GM23248 (cell line): ENCODE measurements at regions not wholly inside any gene's neighbourhood (a gene's known extent, or its start where the extent isn't known, plus 50 kb on each side); places are given as distances from the start of the nearest gene placed in this dataset.

ENCODE experiments used
- DNase-seq: peaks from one replicate; pipeline ENCODE4 v3.0.0-alpha.2; 2015
- H2AFZ ChIP-seq: fragments of 200-600 bp; sonication (generic); 2 replicates; pipeline ENCODE4 v1.6.1; 2016; ENCODE audit warnings: antibody characterized with exemption
- H3F3A ChIP-seq: fragments of 200-600 bp; sonication (generic); 2 replicates; pipeline ENCODE4 v1.6.1; 2016; ENCODE audit warnings: mild to moderate bottlenecking, antibody characterized with exemption, mixed run types; ENCODE audit not compliant: insufficient read depth
- H3K27ac ChIP-seq: fragments of 200-600 bp; sonication (generic); 2 replicates; pipeline ENCODE4 v1.5.1; 2016; ENCODE audit warnings: mild to moderate bottlenecking
- H3K27me3 ChIP-seq: fragments of 200-600 bp; sonication (generic); replicated peaks from 2 replicates; pipeline ENCODE4 v1.6.1; 2016; ENCODE audit warnings: mild to moderate bottlenecking; ENCODE audit not compliant: insufficient read depth
- H3K36me3 ChIP-seq: fragments of 200-600 bp; sonication (generic); 2 replicates; pipeline ENCODE4 v1.6.1; 2016; ENCODE audit warnings: low read depth, mild to moderate bottlenecking
- H3K4me1 ChIP-seq: fragments of 200-600 bp; sonication (generic); 2 replicates; pipeline ENCODE4 v1.6.1; 2016; ENCODE audit warnings: mild to moderate bottlenecking; ENCODE audit not compliant: insufficient read depth
- H3K4me2 ChIP-seq: fragments of 200-600 bp; sonication (generic); one replicate; pipeline ENCODE4 v1.6.1; 2016; ENCODE audit warnings: mild to moderate bottlenecking; ENCODE audit not compliant: unreplicated experiment
- H3K4me3 ChIP-seq: fragments of 200-600 bp; sonication (generic); 2 replicates; pipeline ENCODE4 v1.5.1; 2016; ENCODE audit warnings: mild to moderate bottlenecking
- H3K79me2 ChIP-seq: fragments of 200-600 bp; sonication (generic); 2 replicates; pipeline ENCODE4 v1.6.1; 2016; ENCODE audit warnings: mild to moderate bottlenecking; ENCODE audit not compliant: insufficient read depth
- H3K9ac ChIP-seq: fragments of 200-600 bp; sonication (generic); 2 replicates; pipeline ENCODE4 v1.6.1; 2016; ENCODE audit warnings: mild to moderate bottlenecking
- H3K9me2 ChIP-seq: fragments of 200-600 bp; sonication (generic); 2 replicates; pipeline ENCODE4 v1.6.1; 2016; ENCODE audit warnings: mixed run types, mild to moderate bottlenecking, moderate library complexity; ENCODE audit not compliant: insufficient read depth
- H3K9me3 ChIP-seq: fragments of 200-600 bp; sonication (generic); one replicate; pipeline ENCODE4 v1.6.1; 2017; ENCODE audit warnings: low read depth
- H4K20me1 ChIP-seq: fragments of 200-600 bp; sonication (generic); 2 replicates; pipeline ENCODE4 v1.6.0; 2016; ENCODE audit not compliant: insufficient read depth
- EZH2 ChIP-seq: fragments of 200-600 bp; sonication (generic); IDR thresholded peaks from 2 replicates; pipeline ENCODE4 v1.6.1; 2018; ENCODE audit warnings: antibody characterized with exemption, mild to moderate bottlenecking; ENCODE audit not compliant: insufficient read depth, poor library complexity, severe bottlenecking
- EZH2phosphoT487 ChIP-seq: fragments of 200-600 bp; sonication (generic); IDR thresholded peaks from 2 replicates; pipeline ENCODE4 v1.6.1; 2018; ENCODE audit warnings: antibody characterized with exemption, moderate library complexity, mild to moderate bottlenecking, low read depth; ENCODE audit not compliant: insufficient read depth
- WGBS, 2 experiments: methylation state at CpG; one replicate each; pipeline ENCODE4 v1.1.6; 2015 to 2017; ENCODE audit warnings: low lambda C conversion rate in 2 of 2, low coverage in 1 of 2; ENCODE audit errors: missing lambda C conversion rate in 2 of 2; 5-methylcytosine and 5-hydroxymethylcytosine counted together
- in situ Hi-C: fragments of 300-500 bp; cut with MboI; formaldehyde crosslinking; loops from 2 replicates; pipeline ENCODE4 v1.15.0; 2020

GRCh38 chr5:2174538-2174937, 291.8 kb upstream of the IRX4 start:
- H3K27ac ChIP-seq: no peak overlapping the region
- in situ Hi-C loops: no loop called here
- H3K27me3 ChIP-seq: no peaks in the 10 kb centered on the region
- no peaks in the 10 kb centered on the region for H3F3A ChIP-seq
- H3K79me2 ChIP-seq: no peaks in the 10 kb centered on the region
- 60 to 67% methylated on average over 10 of the region's 10 CpGs for WGBS, 2 experiments
- no peaks in the 10 kb centered on the region for H3K9me3 ChIP-seq
- no peaks in the 10 kb centered on the region for H3K36me3 ChIP-seq
- no peak overlapping the region for H3K4me2 ChIP-seq
- DNase-seq: no peak
- no peak for TF ChIP-seq EZH2
- no peak for TF ChIP-seq EZH2phosphoT487
- H3K4me1 ChIP-seq: no peaks in the 10 kb centered on the region
- no peak overlapping the region for H3K9ac ChIP-seq
- H3K9me2 ChIP-seq: no peaks in the 10 kb centered on the region
- no peak overlapping the region for H2AFZ ChIP-seq
- no peak overlapping the region for H3K4me3 ChIP-seq
- no peaks in the 10 kb centered on the region for H4K20me1 ChIP-seq

GRCh38 chr5:2173151-2173834, 290.6 kb upstream of the IRX4 start:
- in situ Hi-C loops: no loop called here
- Histone ChIP-seq H3K4me2 (no peak overlapping the region), H3F3A (no peaks in the 10 kb centered on the region), H3K9ac (no peak overlapping the region), H3K4me1 (no peaks in the 10 kb centered on the region), H3K36me3 (no peaks in the 10 kb centered on the region), H3K4me3 (no peak overlapping the region), H3K27ac (no peak overlapping the region), H3K9me3 (no peaks in the 10 kb centered on the region), H2AFZ (no peak overlapping the region), H3K9me2 (no peaks in the 10 kb centered on the region), H3K79me2 (no peaks in the 10 kb centered on the region), H4K20me1 (no peaks in the 10 kb centered on the region), H3K27me3 (no peaks in the 10 kb centered on the region)
- no peak for TF ChIP-seq EZH2
- TF ChIP-seq EZH2phosphoT487: no peak
- WGBS, 2 experiments: 38 to 44% methylated on average over 11 of the region's 11 CpGs
- no peak for DNase-seq

GRCh38 chr5:2172471-2172870, 289.7 kb upstream of the IRX4 start:
- Histone ChIP-seq H3K4me3 (no peak overlapping the region), H4K20me1 (no peaks in the 10 kb centered on the region), H3K9ac (no peak overlapping the region), H3K4me2 (no peak overlapping the region), H3K9me2 (no peaks in the 10 kb centered on the region), H3K79me2 (no peaks in the 10 kb centered on the region), H3K36me3 (no peaks in the 10 kb centered on the region), H3K9me3 (no peaks in the 10 kb centered on the region), H3K27me3 (no peaks in the 10 kb centered on the region), H2AFZ (no peak overlapping the region), H3K27ac (no peak overlapping the region), H3F3A (no peaks in the 10 kb centered on the region), H3K4me1 (no peaks in the 10 kb centered on the region)
- in situ Hi-C loops: no loop called here
- no peak for DNase-seq
- TF ChIP-seq EZH2 (no peak), EZH2phosphoT487 (no peak)
- 36 to 45% methylated on average over 5 of the region's 5 CpGs for WGBS, 2 experiments

- in situ Hi-C loops: no loop called here
- no peak for DNase-seq
- no peaks in the 10 kb centered on the region for H4K20me1 ChIP-seq
- TF ChIP-seq EZH2phosphoT487 (no peak), EZH2 (no peak)
- no peaks in the 10 kb centered on the region for H3K27me3 ChIP-seq
- WGBS, 2 experiments: 22 to 26% methylated on average over 7 of the region's 7 CpGs
- H3K36me3 ChIP-seq: no peaks in the 10 kb centered on the region
- H3F3A ChIP-seq: no peaks in the 10 kb centered on the region
- no peak overlapping the region for H3K4me3 ChIP-seq
- no peak overlapping the region for H3K9ac ChIP-seq
- H3K9me3 ChIP-seq: no peaks in the 10 kb centered on the region
- H3K79me2 ChIP-seq: no peaks in the 10 kb centered on the region
- no peaks in the 10 kb centered on the region for H3K4me1 ChIP-seq
- H2AFZ ChIP-seq: no peak overlapping the region
- H3K4me2 ChIP-seq: no peak overlapping the region
- no peak overlapping the region for H3K27ac ChIP-seq
- H3K9me2 ChIP-seq: no peaks in the 10 kb centered on the region
These were observed 288.0 kb upstream of the IRX4 start for GRCh38 chr5:2170761-2171160.
